ENCODE measurements at regions not wholly inside any gene's neighbourhood (a gene's known extent, or its start where the extent isn't known, plus 50 kb on each side); places are given as distances from the start of the nearest gene placed in this dataset.

DNA sequence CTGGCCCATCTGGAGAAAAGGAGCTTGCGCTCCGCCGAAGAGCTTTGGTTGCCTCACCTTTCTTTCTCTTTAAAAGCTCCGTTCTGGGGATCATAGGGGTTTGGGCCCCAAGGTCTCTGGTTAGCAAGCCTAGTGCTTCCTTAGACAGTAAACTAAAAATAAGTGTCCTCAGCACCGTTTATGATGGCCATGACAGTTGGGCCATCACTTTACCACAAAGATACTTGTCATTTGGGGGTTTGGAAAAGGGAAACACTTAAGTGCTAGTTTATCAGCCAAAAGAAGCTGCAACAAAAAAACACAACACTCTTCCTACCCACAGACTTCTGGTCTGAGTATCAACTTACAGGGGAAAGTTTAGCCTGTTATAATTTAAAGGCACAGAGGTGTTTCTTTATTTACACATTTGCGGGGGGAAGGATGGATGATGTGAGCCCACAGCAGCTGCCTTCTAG lies 88.4 kb upstream of the CD44 start:
- TF ChIP-seq, protein P1, sequence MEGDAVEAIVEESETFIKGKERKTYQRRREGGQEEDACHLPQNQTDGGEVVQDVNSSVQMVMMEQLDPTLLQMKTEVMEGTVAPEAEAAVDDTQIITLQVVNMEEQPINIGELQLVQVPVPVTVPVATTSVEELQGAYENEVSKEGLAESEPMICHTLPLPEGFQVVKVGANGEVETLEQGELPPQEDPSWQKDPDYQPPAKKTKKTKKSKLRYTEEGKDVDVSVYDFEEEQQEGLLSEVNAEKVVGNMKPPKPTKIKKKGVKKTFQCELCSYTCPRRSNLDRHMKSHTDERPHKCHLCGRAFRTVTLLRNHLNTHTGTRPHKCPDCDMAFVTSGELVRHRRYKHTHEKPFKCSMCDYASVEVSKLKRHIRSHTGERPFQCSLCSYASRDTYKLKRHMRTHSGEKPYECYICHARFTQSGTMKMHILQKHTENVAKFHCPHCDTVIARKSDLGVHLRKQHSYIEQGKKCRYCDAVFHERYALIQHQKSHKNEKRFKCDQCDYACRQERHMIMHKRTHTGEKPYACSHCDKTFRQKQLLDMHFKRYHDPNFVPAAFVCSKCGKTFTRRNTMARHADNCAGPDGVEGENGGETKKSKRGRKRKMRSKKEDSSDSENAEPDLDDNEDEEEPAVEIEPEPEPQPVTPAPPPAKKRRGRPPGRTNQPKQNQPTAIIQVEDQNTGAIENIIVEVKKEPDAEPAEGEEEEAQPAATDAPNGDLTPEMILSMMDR (conservative IDR thresholded peaks at IDR 0.05; ENCODE audit: low read depth, low read length): no peak

DNA sequence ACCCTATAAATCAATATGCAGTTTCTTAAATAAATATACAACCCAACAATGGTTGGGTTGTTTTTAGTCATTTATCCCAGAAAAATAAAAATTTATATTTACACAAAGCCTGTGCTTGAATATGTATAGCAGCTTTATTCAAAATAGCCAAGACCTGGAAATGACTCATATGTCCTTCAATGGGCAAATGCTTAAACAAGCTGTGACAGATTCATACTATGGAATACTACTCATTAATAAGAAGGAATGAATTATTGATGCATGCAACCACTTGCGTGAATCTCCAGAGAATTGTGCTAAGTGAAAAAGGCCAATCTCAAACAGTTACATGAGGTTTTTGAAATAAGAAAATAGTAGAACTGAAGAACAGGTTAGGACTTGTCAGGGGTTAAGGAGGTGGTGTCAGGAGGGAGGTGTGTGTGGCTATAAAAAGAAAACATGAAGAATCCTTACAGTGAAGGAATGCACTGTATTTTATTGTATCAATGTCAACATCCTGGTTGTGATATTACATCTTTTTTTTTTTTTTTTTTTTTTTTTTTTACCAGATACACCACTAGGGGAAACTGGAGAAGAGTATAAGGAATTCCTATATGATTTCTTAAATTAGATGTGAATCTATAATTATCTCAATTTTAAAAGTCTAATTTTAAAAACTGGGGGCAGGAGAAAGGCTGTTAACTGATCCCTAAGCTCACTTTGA lies 82.4 kb upstream of the CD44 start:
- no peak overlapping the region for H3K4me3 ChIP-seq (IDR thresholded peaks at IDR 0.05; ENCODE audit: insufficient read depth, low read depth, low read length)
- H3K36me3 ChIP-seq (ENCODE audit: insufficient read depth): no peaks in the 10 kb centered on the region
- no peak overlapping the region for H2AFZ ChIP-seq (ENCODE audit: low read depth)
- TF ChIP-seq, protein P1 (conservative IDR thresholded peaks at IDR 0.05; ENCODE audit: low read depth, low read length): no peak
- no peak overlapping the region for H3K9ac ChIP-seq
- no peaks in the 10 kb centered on the region for H3K4me1 ChIP-seq (ENCODE audit: low read depth, poor library complexity, severe bottlenecking)
- no peaks in the 10 kb centered on the region for H3K79me2 ChIP-seq (ENCODE audit: insufficient read depth, low read depth)
- no peaks in the 10 kb centered on the region for H4K20me1 ChIP-seq (ENCODE audit: insufficient read depth)
- no peak overlapping the region for H3K27ac ChIP-seq
- H3K27me3 ChIP-seq (ENCODE audit: insufficient read depth, low read depth): no peaks in the 10 kb centered on the region; the same call in 1 of the 2 replicates
- H3K4me2 ChIP-seq: no peak overlapping the region

More for the DNA sequence above, 88.4 kb upstream of the CD44 start:
- H3K79me2 ChIP-seq (ENCODE audit: insufficient read depth, low read depth): no peaks in the 10 kb centered on the region
- no peak overlapping the region for H3K27ac ChIP-seq
- H3K4me2 ChIP-seq: no peak overlapping the region
- no peaks in the 10 kb centered on the region for H4K20me1 ChIP-seq (ENCODE audit: insufficient read depth)
- no peak overlapping the region for H2AFZ ChIP-seq (ENCODE audit: low read depth)
- no peaks in the 10 kb centered on the region; the same call in 1 of the 2 replicates for H3K27me3 ChIP-seq (ENCODE audit: insufficient read depth, low read depth)
- no peak overlapping the region for H3K4me3 ChIP-seq (IDR thresholded peaks at IDR 0.05; ENCODE audit: insufficient read depth, low read depth, low read length)
- H3K4me1 ChIP-seq (ENCODE audit: low read depth, poor library complexity, severe bottlenecking): no peaks in the 10 kb centered on the region
- no peak overlapping the region for H3K9ac ChIP-seq
- no peaks in the 10 kb centered on the region for H3K36me3 ChIP-seq (ENCODE audit: insufficient read depth)

DNA sequence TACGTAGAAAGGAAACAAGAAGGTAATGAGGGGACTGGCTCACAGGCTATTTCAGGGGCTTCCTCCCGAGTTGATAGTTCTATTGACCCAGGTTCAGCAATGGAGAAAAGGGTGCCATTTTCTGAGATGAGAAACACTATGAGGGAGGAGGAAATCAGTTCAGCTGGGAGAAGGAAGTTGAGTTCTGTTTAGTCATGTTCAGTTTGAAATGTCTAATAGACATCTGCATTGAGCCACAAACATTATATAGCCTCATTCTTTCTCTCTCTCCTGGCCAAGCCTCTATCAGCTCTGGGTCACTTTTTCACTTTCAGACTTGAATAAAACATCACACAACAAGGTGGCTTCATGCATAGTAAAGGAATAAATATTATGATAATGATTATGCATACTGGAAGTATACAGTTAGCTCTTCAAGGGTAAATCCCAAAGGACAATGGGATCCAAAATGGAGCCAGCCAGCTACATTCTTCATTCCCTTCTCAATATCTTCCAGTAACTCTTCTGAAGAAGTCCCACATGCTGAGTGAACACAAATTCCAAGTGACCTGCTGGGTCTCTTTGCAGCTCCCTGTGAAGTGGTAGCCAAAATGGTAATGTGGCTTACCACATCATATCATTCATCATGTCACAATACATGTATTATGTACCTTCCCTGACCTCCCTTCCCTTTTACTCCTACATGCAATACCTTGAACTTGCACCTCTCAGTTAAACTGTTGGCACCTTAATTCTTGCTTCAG lies 80.9 kb upstream of the CD44 start:
- Histone ChIP-seq H3K4me3 (IDR thresholded peaks at IDR 0.05; ENCODE audit: insufficient read depth, low read depth, low read length) (no peak overlapping the region), H3K79me2 (ENCODE audit: insufficient read depth, low read depth) (no peaks in the 10 kb centered on the region), H3K4me1 (ENCODE audit: low read depth, poor library complexity, severe bottlenecking) (no peaks in the 10 kb centered on the region), H3K36me3 (ENCODE audit: insufficient read depth) (no peaks in the 10 kb centered on the region), H3K9ac (no peak overlapping the region), H3K27ac (no peak overlapping the region), H3K4me2 (no peak overlapping the region), H4K20me1 (ENCODE audit: insufficient read depth) (no peaks in the 10 kb centered on the region), H3K27me3 (ENCODE audit: insufficient read depth, low read depth) (no peaks in the 10 kb centered on the region), H2AFZ (ENCODE audit: low read depth) (no peak overlapping the region)
- TF ChIP-seq, protein P1 (conservative IDR thresholded peaks at IDR 0.05; ENCODE audit: low read depth, low read length): no peak

DNA sequence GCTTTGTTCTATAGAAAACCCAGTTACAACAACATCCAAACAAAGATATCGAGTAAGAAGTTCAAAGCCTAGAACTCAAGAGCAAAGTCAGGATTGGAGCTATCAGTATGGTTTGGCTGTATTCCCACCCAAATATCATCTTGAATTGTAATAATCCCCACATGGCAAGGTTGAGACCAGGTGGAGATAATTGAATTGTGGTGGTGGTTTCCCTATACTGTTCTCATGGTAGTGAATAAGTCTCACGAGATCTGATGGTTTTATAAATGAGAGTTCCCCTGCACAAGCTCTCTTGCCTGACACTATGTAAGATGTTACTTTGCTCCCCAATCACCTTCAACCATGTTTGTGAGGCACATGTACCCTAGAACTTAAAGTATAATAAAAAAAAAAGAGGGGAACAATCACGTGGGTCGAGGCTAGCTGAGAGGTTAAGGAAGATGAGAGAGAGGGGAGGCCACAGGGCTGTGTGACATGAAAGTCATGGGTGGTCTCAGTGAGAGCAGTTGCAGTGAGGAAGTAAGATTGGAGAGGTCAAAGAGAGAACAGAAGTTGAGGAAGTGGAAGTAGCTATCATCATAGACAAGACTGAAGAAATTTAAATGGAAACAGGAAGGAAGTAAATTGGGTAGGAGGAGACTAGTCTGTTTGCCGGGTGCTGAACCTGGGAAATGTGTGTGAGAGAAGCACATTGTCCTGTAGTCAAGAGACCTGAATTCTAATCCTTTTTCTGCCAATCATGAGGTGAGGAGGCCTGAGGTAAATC lies 80.1 kb upstream of the CD44 start:
- Histone ChIP-seq H3K9ac (no peak overlapping the region), H3K36me3 (ENCODE audit: insufficient read depth) (no peaks in the 10 kb centered on the region), H3K4me1 (ENCODE audit: low read depth, poor library complexity, severe bottlenecking) (no peaks in the 10 kb centered on the region), H2AFZ (ENCODE audit: low read depth) (no peak overlapping the region), H3K27ac (no peak overlapping the region), H3K79me2 (ENCODE audit: insufficient read depth, low read depth) (no peaks in the 10 kb centered on the region), H3K4me3 (IDR thresholded peaks at IDR 0.05; ENCODE audit: insufficient read depth, low read depth, low read length) (no peak overlapping the region), H3K4me2 (no peak overlapping the region), H4K20me1 (ENCODE audit: insufficient read depth) (no peaks in the 10 kb centered on the region), H3K27me3 (ENCODE audit: insufficient read depth, low read depth) (no peaks in the 10 kb centered on the region)
- TF ChIP-seq, protein P1 (conservative IDR thresholded peaks at IDR 0.05; ENCODE audit: low read depth, low read length): no peak
